GM18870 (cell line): ENCODE measurements at regions not wholly inside any gene's neighbourhood (a gene's known extent, or its start where the extent isn't known, plus 50 kb on each side); places are given as distances from the start of the nearest gene placed in this dataset.

Source experiments
- ATAC-seq: cut with Tn5 transposase; IDR thresholded peaks from one replicate; pipeline ENCODE4 v1.9.1; 2021; ENCODE audit warnings: moderate library complexity; ENCODE audit not compliant: unreplicated experiment

GRCh38 chr12:3999904-4000303 lies 126.7 kb upstream of the PARP11 start:
- no peak for ATAC-seq

GRCh38 chr12:3998968-3999792 lies 126.0 kb upstream of the PARP11 start:
- no peak for ATAC-seq

- no peak for ATAC-seq
Measured at GRCh38 chr12:3998397-3998796, 125.2 kb upstream of the PARP11 start.

- no peak for ATAC-seq
Measured at GRCh38 chr12:3996322-3996721, 123.1 kb upstream of the PARP11 start.

DNA sequence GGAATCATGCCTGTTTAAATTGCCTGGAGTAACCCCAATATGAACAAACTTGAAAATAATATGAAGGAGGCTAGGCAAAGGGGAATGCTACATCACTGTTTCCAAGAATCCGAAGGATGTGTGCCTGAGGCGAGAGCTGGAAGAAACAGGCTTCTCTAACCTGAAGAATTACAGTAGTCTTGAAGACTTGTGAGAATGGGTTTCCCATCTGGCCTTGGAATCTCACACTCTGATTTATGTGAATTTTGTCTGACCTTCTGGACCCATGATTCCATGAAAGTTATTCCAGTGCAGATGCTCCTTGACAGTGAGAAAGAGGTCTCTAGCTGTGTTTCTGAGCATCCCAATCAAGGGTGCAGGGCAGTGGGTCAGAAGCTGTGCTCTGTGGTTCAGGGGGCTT lies 122.1 kb upstream of the PARP11 start:
- ATAC-seq = no peak

DNA sequence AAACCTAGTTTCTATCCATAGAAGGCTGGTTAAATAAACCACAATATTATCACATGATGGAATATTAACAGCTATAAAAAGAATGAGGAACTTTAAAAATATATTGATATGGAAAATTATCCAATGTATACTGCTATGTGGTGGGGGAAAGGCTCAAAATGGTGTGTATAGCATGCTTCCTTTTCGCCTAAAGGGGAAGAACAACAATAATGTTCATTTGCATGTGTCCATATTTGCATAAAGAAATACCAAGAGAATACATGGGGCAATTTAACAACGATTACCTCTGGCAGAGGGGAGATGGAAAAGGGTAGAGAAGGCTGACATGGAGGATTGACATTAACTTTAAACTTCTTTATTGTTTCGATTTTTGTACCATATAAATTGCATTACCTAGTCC lies 121.3 kb upstream of the PARP11 start:
- ATAC-seq = no peak

DNA sequence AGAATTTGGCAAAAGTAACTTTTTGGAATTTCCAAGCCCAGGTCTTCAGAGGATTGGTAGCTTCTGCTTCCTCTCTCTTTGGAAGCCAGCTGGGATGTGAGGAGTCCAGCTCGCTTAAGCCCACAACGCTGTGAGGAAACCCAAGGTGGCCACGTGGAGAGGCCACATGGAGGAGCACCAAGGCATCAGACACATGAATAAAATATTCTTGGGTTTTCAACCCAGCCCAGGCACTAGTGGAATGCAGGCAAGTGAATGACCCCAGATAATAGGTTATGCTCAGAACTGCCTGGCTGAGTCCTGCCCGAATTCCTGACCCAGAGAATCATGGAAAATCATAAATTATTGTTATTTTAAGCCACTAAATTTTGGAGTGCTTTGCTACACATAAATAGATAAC lies 119.7 kb upstream of the PARP11 start:
- ATAC-seq = no peak

GRCh38 chr12:3991798-3992580 lies 118.8 kb upstream of the PARP11 start:
- ATAC-seq = no peak

DNA sequence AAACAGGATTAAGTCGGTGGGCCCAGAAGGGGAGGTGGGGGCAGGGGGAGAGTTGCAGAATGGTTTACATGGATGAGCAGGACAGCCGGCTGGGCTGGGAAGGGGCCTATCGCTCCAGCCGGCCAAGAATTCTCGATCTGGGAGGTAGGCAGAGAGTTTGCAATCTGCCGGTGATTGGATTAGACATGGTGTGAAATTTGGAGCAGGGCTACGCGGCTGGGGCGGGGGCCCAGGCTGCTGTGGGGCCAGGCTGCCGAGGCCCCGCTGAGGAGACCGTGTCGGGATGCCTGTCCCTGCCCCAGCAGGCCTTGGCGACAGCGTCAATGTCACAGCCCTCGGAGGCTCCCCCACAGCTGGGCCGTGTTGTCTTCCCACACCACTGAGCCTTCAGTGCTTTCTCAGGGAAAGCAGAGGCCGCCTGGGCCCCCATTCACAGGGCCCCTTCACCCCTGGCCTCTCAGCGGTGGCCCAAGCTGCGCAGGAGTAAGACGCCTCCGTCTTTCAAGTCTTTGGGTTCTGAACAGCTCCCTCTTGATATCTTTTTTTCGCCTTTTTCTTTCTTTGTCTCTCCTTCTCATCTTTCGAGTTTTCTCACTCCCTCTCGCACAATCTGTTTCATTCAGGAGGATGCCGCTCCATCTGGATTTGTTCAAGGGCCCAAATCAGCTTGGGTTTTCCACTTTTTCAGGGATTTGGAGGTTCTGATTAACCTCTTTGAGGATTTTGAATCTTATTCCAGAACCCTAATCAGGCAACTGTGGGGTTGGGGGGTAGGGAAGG lies 117.5 kb upstream of the PARP11 start:
- ATAC-seq = no peak

GRCh38 chr12:3989218-3989550 lies 116.0 kb upstream of the PARP11 start:
- no peak for ATAC-seq

GRCh38 chr12:3988519-3989217 lies 115.5 kb upstream of the PARP11 start:
- ATAC-seq = no peak

- no peak for ATAC-seq
Measured at GRCh38 chr12:3987571-3987970, 114.4 kb upstream of the PARP11 start.

DNA sequence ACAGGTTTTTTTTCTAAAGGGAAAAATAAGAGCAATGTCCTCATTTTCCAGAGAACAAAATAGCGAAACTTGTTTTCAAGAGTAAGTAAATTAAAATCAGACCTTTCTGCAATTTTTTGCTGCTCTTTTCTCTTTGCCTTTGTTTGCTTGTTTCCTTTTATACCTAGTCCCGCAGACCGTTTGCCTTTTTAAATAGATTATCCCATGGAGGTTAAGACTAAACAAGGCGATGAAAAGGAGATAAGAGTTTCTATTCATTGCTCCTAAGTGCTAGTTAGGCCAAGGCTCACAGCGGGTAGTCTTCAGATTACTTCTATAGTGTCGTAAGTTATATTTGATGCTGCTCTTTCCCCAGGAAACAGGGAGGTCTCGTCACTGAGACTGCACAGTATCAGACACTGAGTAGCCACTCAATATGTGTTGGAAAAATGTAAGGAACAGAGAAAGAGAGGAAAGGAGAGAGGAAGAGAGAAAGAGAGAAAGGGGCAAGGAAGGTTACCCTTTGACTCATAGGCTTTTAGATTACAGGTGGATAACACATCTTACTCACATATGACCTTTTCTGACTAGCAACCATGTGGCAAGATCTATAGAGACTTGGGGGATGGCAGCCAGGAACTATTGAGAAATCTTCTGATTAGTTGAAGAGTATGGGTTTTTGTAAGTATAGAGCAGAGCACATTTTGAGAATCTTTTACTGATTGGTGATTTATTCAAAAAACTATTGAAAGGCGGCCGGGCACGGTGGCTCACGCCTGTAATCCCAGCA lies 107.5 kb upstream of the PARP11 start:
- no peak for ATAC-seq

GRCh38 chr12:3977621-3978020 lies 104.4 kb upstream of the PARP11 start:
- no peak for ATAC-seq

DNA sequence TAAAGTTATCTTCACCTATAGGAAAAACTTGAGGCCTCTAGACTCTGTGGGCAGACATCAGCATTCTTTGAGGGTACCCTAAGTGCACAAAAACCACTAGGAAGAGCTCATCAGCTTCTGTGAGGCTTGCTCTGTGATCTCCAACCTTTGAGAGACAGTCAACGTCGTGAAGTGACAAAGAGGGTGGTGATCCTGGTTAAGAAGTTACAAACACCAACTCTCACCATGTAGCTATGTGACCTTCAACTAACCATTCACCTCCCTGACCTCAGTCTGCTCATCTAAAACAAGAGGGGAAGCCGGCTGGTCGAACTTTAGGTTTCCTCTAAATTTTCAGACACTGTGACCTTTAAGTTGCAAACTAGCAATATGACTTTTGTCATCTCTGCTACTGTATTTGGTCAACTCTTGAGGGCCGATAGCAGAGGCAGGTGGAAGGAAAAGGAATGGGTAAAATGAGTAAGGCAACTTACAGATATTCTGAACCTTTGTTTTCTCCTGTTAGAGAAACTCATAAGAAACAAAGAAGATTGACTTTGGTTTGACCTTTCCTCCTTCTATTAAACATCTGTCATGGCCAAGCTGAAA lies 103.2 kb upstream of the PARP11 start:
- ATAC-seq = no peak

GRCh38 chr12:3975652-3976051 lies 102.5 kb upstream of the PARP11 start:
- ATAC-seq = no peak

GRCh38 chr12:3974883-3975282 lies 101.7 kb upstream of the PARP11 start:
- ATAC-seq = no peak

DNA sequence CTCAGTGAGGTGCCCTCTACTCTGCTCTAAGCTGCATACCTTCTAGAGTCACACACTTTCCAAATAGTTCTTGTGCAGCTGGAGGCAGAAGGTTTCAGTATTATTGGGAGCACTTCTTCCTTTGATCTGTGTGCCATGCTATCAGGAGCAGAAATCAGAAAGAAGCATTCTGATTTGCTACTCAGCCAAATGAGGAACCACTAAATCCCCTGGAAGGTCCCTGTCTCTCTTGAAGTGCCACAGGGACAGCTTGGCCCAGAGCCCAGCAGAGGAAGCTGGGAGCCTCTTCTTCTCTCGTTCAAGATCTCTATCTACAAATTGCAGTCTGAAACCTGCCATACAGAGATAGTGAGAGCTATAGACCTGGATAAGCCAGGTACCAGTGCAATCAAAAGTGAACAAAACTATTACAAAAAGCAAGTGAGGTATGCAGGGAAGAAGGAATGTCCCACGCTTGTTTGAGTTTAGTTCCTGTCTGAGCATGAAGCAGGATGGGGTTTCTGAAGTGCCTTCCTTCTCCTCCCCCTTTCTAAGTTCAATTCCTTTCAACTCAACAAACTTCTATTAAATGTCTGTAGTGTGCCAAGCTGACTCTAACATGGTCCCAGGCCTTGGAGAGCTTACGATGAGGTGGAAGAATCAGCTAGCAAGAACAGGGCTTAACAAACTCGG lies 100.9 kb upstream of the PARP11 start:
- ATAC-seq = no peak

DNA sequence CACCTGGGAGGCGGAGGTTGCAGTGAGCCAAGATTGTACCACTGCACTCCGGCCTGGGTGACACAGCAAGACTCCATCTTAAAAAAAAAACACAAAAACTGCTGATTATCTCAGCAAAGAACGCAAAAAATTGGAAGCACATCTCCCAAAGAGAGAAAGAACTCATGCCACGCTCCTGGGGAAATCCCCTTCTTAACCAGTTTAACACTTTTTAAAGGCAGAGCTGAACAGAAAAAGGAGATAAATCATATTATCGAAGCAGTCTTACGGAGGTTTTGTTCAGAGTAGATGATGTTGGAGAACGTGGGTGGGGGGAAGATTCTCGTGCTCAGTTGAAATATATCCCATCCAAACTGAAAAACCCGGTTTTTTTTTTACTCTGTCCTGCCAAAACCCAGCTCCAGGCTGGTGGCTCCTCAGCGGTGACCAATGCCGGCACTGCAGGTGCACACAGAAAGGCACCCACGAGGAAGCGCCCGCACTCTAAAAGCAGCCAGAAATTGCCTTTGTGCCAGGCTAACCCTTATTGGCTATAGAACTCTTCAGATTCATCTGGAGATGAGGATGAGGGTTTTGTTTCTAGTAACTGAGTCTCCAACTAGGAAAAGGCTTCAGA lies 100.2 kb upstream of the PARP11 start:
- no peak for ATAC-seq
